Right atrium auricular region (tissue), 2 donors: ENCODE measurements at regions not wholly inside any gene's neighbourhood (a gene's known extent, or its start where the extent isn't known, plus 50 kb on each side); places are given as distances from the start of the nearest gene placed in this dataset.

Experiments
- DNase-seq: peaks from one replicate; pipeline ENCODE4 v3.0.0-alpha.2; 2019; ENCODE audit warnings: low spot score
- H3K27ac ChIP-seq, 2 donors: fragments of 200-600 bp; sonication (generic); 1 replicate in 1 of 2; 2 replicates in 1 of 2; pipeline ENCODE4 v1.5.1; 2016 to 2019
- H3K27me3 ChIP-seq, 2 donors: fragments of 200-600 bp; sonication (generic); one replicate each; pipeline versions ENCODE4 v1.5.1 to v1.6.0; 2017 to 2019
- H3K36me3 ChIP-seq: fragments of 200-600 bp; sonication (generic); one replicate; pipeline ENCODE4 v1.5.1; 2016
- H3K4me1 ChIP-seq, 2 donors: fragments of 200-600 bp; sonication (generic); one replicate each; pipeline versions ENCODE4 v1.5.1 to v1.6.0; 2017 to 2019
- H3K4me3 ChIP-seq, 2 donors: fragments of 200-600 bp; sonication (generic); 1 replicate in 1 of 2; 2 replicates in 1 of 2; pipeline ENCODE4 v1.5.1; 2017 to 2019; ENCODE audit warnings: mild to moderate bottlenecking in 1 of 2, moderate library complexity in 1 of 2
- H3K9me3 ChIP-seq, 2 donors: fragments of 200-600 bp; sonication (generic); one replicate each; pipeline ENCODE4 v1.5.1; 2019
- CTCF ChIP-seq, 2 donors: fragments of 200-600 bp; sonication (generic); IDR thresholded peaks; one replicate each; pipeline ENCODE4 v1.5.1; 2019; ENCODE audit warnings: antibody characterized with exemption in 2 of 2

- H3K27me3 ChIP-seq = no peaks in the 10 kb centered on the region
Observed at GRCh38 chr2:425243-425642, 137.4 kb upstream of the ALKAL2 start.

GRCh38 chr2:424306-425171 is 136.6 kb upstream of the ALKAL2 start:
- no peaks in the 10 kb centered on the region for H3K27me3 ChIP-seq
- no peaks in the 10 kb centered on the region for H3K36me3 ChIP-seq
- no peaks in the 10 kb centered on the region for H3K4me1 ChIP-seq
- TF ChIP-seq CTCF (IDR thresholded peaks at IDR 0.05) = no peak
- DNase-seq = no peak
- H3K4me3 ChIP-seq = no peak overlapping the region
- no peaks in the 10 kb centered on the region for H3K9me3 ChIP-seq
- no peak overlapping the region for H3K27ac ChIP-seq

More at GRCh38 chr2:425243-425642, 137.4 kb upstream of the ALKAL2 start:
- no peak for TF ChIP-seq CTCF (IDR thresholded peaks at IDR 0.05)
- H3K4me3 ChIP-seq = no peak overlapping the region
- DNase-seq = no peak
- H3K27ac ChIP-seq = no peak overlapping the region
- H3K9me3 ChIP-seq = no peaks in the 10 kb centered on the region
- H3K4me1 ChIP-seq = no peaks in the 10 kb centered on the region
- H3K36me3 ChIP-seq = no peaks in the 10 kb centered on the region

GRCh38 chr2:423479-423878 is 135.6 kb upstream of the ALKAL2 start:
- H3K36me3 ChIP-seq = no peaks in the 10 kb centered on the region
- no peaks in the 10 kb centered on the region for H3K9me3 ChIP-seq
- no peak overlapping the region for H3K27ac ChIP-seq
- no peaks in the 10 kb centered on the region for H3K27me3 ChIP-seq
- no peak for TF ChIP-seq CTCF (IDR thresholded peaks at IDR 0.05)
- H3K4me3 ChIP-seq = no peak overlapping the region
- no peaks in the 10 kb centered on the region for H3K4me1 ChIP-seq
- DNase-seq = no peak

- no peak overlapping the region for H3K4me3 ChIP-seq
- DNase-seq = no peak
- H3K9me3 ChIP-seq = no peaks in the 10 kb centered on the region
- no peak for TF ChIP-seq CTCF (IDR thresholded peaks at IDR 0.05)
- H3K4me1 ChIP-seq = no peaks in the 10 kb centered on the region
- H3K36me3 ChIP-seq = no peaks in the 10 kb centered on the region
- H3K27ac ChIP-seq = no peak overlapping the region
- no peaks in the 10 kb centered on the region for H3K27me3 ChIP-seq
Observed at GRCh38 chr2:422676-423435, 135.0 kb upstream of the ALKAL2 start.

GRCh38 chr2:421406-421805 is 133.5 kb upstream of the ALKAL2 start:
- DNase-seq = no peak
- H3K36me3 ChIP-seq = no peaks in the 10 kb centered on the region
- H3K4me3 ChIP-seq = no peak overlapping the region
- no peak for TF ChIP-seq CTCF (IDR thresholded peaks at IDR 0.05)
- H3K4me1 ChIP-seq = no peaks in the 10 kb centered on the region
- no peak overlapping the region for H3K27ac ChIP-seq
- no peaks in the 10 kb centered on the region for H3K27me3 ChIP-seq
- no peaks in the 10 kb centered on the region for H3K9me3 ChIP-seq
